SK-N-SH (cell line): ENCODE measurements at regions not wholly inside any gene's neighbourhood (a gene's known extent, or its start where the extent isn't known, plus 50 kb on each side); places are given as distances from the start of the nearest gene placed in this dataset.

ENCODE experiments used
- CTCF ChIA-PET: fragments of 300-600, 350-600 bp; formaldehyde crosslinking; extraction: SDS; loops from one replicate; lab custom pipeline; 2021; lab: Yijun Ruan, JAX
- POLR2A ChIA-PET: fragments of 350-600 bp; sonication (Branson Sonifier 250); formaldehyde crosslinking; extraction: SDS; loops from one replicate; lab custom pipeline; 2020; ENCODE audit warnings: antibody characterized with exemption, inconsistent platforms; lab: Yijun Ruan, JAX
- DNase-seq: peaks from one replicate; pipeline ENCODE4 v3.0.0; 2012
- H2AFZ ChIP-seq: fragments of 200-600 bp; sonication (generic); 2 replicates; pipeline ENCODE4 v1.8.1; 2016; ENCODE audit warnings: antibody characterized with exemption, mild to moderate bottlenecking, low read depth
- H3F3A ChIP-seq: fragments of 200-600 bp; sonication (generic); replicated peaks from 2 replicates; pipeline ENCODE3; 2016; ENCODE audit warnings: antibody characterized with exemption, mild to moderate bottlenecking; ENCODE audit not compliant: insufficient read depth
- H3K27ac ChIP-seq, 2 experiments: fragments of 200-500 bp in 1 of 2; fragments of 200-600 bp in 1 of 2; sonication (Bioruptor generic) in 1 of 2; sonication (generic), shearing (Covaris generic) in 1 of 2; 2 replicates each; pipeline versions ENCODE4 v1.5.1 to v1.6.1; 2014 to 2016; ENCODE audit warnings: low read depth in 2 of 2, inconsistent platforms in 1 of 2, low read length in 1 of 2, mild to moderate bottlenecking in 1 of 2, mixed read lengths in 1 of 2
- H3K27me3 ChIP-seq: fragments of 200-600 bp; sonication (generic), shearing (Covaris generic); 2 replicates; pipeline ENCODE4 v1.6.1; 2016; ENCODE audit warnings: mixed run types; ENCODE audit not compliant: insufficient read depth
- H3K36me3 ChIP-seq, 2 experiments: fragments of 200-500 bp in 1 of 2; fragments of 200-600 bp in 1 of 2; sonication (Bioruptor generic) in 1 of 2; sonication (generic) in 1 of 2; replicated peaks in 1 of 2; 2 replicates each; pipeline versions ENCODE3 to v1.5.1; 2014 to 2016; ENCODE audit warnings: low read length in 1 of 2, mild to moderate bottlenecking in 1 of 2; ENCODE audit not compliant: insufficient read depth in 2 of 2, control insufficient read depth in 1 of 2
- H3K4me1 ChIP-seq, 2 experiments: fragments of 200-500 bp in 1 of 2; fragments of 200-600 bp in 1 of 2; sonication (Bioruptor generic) in 1 of 2; sonication (generic), shearing (Covaris generic) in 1 of 2; 2 replicates each; pipeline versions ENCODE4 v1.5.1 to v1.6.1; 2014 to 2016; ENCODE audit warnings: low read depth in 1 of 2, low read length in 1 of 2, mixed run types in 1 of 2; ENCODE audit not compliant: insufficient read depth in 2 of 2, control insufficient read depth in 1 of 2
- H3K4me2 ChIP-seq: fragments of 200-600 bp; sonication (generic), shearing (Covaris generic); 2 replicates; pipeline ENCODE4 v1.6.1; 2017; ENCODE audit warnings: mixed run types
- H3K4me3 ChIP-seq, 2 experiments: fragments of 200-500 bp in 1 of 2; fragments of 200-600 bp in 1 of 2; sonication (Bioruptor generic) in 1 of 2; sonication (generic), shearing (Covaris generic) in 1 of 2; 2 replicates each; pipeline versions ENCODE4 v1.5.1 to v1.8.1; 2014 to 2016; ENCODE audit warnings: low read depth in 2 of 2, inconsistent platforms in 1 of 2, low read length in 1 of 2, mild to moderate bottlenecking in 1 of 2, mixed read lengths in 1 of 2, moderate library complexity in 1 of 2
- H3K79me2 ChIP-seq: fragments of 200-600 bp; sonication (generic); 2 replicates; pipeline ENCODE4 v1.8.1; 2017; ENCODE audit warnings: mild to moderate bottlenecking; ENCODE audit not compliant: insufficient read depth
- H3K9ac ChIP-seq: fragments of 200-600 bp; sonication (generic); 2 replicates; pipeline ENCODE4 v1.6.1; 2017; ENCODE audit warnings: mixed run types
- H3K9me2 ChIP-seq: fragments of 200-600 bp; sonication (generic); 2 replicates; pipeline ENCODE4 v1.6.1; 2017; ENCODE audit warnings: mixed run types
- H3K9me3 ChIP-seq: fragments of 200-600 bp; sonication (generic); 2 replicates; pipeline ENCODE4 v1.6.1; 2017; ENCODE audit warnings: mixed run types, mild to moderate bottlenecking, moderate library complexity
- H4K20me1 ChIP-seq: fragments of 200-600 bp; sonication (generic); 2 replicates; pipeline ENCODE4 v1.6.1; 2017; ENCODE audit warnings: mild to moderate bottlenecking, mixed run types; ENCODE audit not compliant: insufficient read depth
- CTCF ChIP-seq: fragments of 200-600 bp; sonication (generic); IDR thresholded peaks from 2 replicates; pipeline ENCODE4 v1.6.1; 2017; ENCODE audit warnings: antibody characterized with exemption, mild to moderate bottlenecking, moderate library complexity
- FOXJ3 ChIP-seq: sonication (generic); formaldehyde crosslinking; IDR thresholded peaks from 2 replicates; pipeline ENCODE4 v1.5.1; 2020; ENCODE audit warnings: mild to moderate bottlenecking, missing genetic modification reagents
- FOXM1 ChIP-seq: IDR thresholded peaks from 2 replicates; pipeline ENCODE4 v1.4.0; 2012; ENCODE audit warnings: low read depth, mild to moderate bottlenecking
- GABPA ChIP-seq: IDR thresholded peaks from 2 replicates; pipeline ENCODE4 v1.4.0; 2012; ENCODE audit warnings: low read depth, mild to moderate bottlenecking
- GATA2 ChIP-seq: sonication (generic); formaldehyde crosslinking; IDR thresholded peaks from 2 replicates; pipeline ENCODE4 v1.5.0; 2020; ENCODE audit warnings: mild to moderate bottlenecking, missing genetic modification reagents
- JUND ChIP-seq: IDR thresholded peaks from 2 replicates; pipeline ENCODE4 v1.4.0; 2012
- MEF2A ChIP-seq: IDR thresholded peaks from 2 replicates; pipeline ENCODE4 v1.4.0; 2012; ENCODE audit warnings: low read depth, borderline replicate concordance
- NFIC ChIP-seq: IDR thresholded peaks from 2 replicates; pipeline ENCODE4 v1.4.0; 2012; ENCODE audit warnings: borderline replicate concordance
- NRF1 ChIP-seq: IDR thresholded peaks from 2 replicates; pipeline ENCODE4 v1.6.1; 2012; ENCODE audit warnings: low read depth, mild to moderate bottlenecking, low read length
- POLR2AphosphoS5 ChIP-seq: IDR thresholded peaks from 2 replicates; pipeline ENCODE4 v1.6.1; 2012; ENCODE audit warnings: low read depth, low read length
- RCOR1 ChIP-seq: fragments of 150-350 bp; IDR thresholded peaks from 2 replicates; pipeline ENCODE4 v1.6.1; 2017; ENCODE audit warnings: antibody characterized with exemption, low read length
- RXRA ChIP-seq: IDR thresholded peaks from 2 replicates; pipeline ENCODE4 v1.4.0; 2012; ENCODE audit warnings: low read depth, mild to moderate bottlenecking, borderline replicate concordance
- SIN3A ChIP-seq: IDR thresholded peaks from 2 replicates; pipeline ENCODE4 v1.6.1; 2012; ENCODE audit warnings: low read depth, mild to moderate bottlenecking, low read length, moderate library complexity, borderline replicate concordance
- SMC3 ChIP-seq: IDR thresholded peaks from 2 replicates; pipeline ENCODE4 v1.6.1; 2012; ENCODE audit warnings: low read depth, low read length, improper control_type of control experiment
- TCF12 ChIP-seq: IDR thresholded peaks from 2 replicates; pipeline ENCODE4 v1.4.0; 2012
- ZBTB33 ChIP-seq: IDR thresholded peaks from 2 replicates; pipeline ENCODE4 v1.4.0; 2012; ENCODE audit warnings: low read depth, borderline replicate concordance
- WGBS: methylation state at CpG from one replicate; pipeline ENCODE4 v1.1.6; 2017; ENCODE audit warnings: low lambda C conversion rate; 5-methylcytosine and 5-hydroxymethylcytosine counted together
- TF ChIP-seq, protein P1 (sequence below): IDR thresholded peaks from 2 replicates; pipeline ENCODE4; 2012
- TF ChIP-seq, protein P2 (sequence below): IDR thresholded peaks from 2 replicates; pipeline ENCODE4 v1.4.0; 2012; ENCODE audit warnings: low read depth, borderline replicate concordance

- no peaks in the 10 kb centered on the region for H3K79me2 ChIP-seq
- no peaks in the 10 kb centered on the region for H3K9me3 ChIP-seq
- no peak overlapping the region for H3K9ac ChIP-seq
- TF ChIP-seq, protein P1, sequence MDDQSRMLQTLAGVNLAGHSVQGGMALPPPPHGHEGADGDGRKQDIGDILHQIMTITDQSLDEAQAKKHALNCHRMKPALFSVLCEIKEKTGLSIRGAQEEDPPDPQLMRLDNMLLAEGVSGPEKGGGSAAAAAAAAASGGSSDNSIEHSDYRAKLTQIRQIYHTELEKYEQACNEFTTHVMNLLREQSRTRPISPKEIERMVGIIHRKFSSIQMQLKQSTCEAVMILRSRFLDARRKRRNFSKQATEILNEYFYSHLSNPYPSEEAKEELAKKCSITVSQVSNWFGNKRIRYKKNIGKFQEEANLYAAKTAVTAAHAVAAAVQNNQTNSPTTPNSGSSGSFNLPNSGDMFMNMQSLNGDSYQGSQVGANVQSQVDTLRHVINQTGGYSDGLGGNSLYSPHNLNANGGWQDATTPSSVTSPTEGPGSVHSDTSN = peak; percentile 13; the same call in 1 of the 2 replicates
- no peak for TF ChIP-seq JUND
- 0 out of 2 replicates have a peak, but pooled peaks have one; percentile 34 for TF ChIP-seq TCF12
- no peaks in the 10 kb centered on the region for H3K27me3 ChIP-seq
- no peak overlapping the region for H3K4me3 ChIP-seq
- no peaks in the 10 kb centered on the region for H3K4me1 ChIP-seq
- H3F3A ChIP-seq = no peaks in the 10 kb centered on the region
- H3K36me3 ChIP-seq = no peaks in the 10 kb centered on the region
- no peaks in the 10 kb centered on the region for H4K20me1 ChIP-seq
- WGBS = 27% methylated on average over 2 of the region's 2 CpGs
- no peak overlapping the region for H3K27ac ChIP-seq
- POLR2A ChIA-PET = no interaction called here
- no peak for DNase-seq
- H2AFZ ChIP-seq = no peak overlapping the region
- no peak overlapping the region for H3K4me2 ChIP-seq
- CTCF ChIA-PET = no interaction called here
- no peaks in the 10 kb centered on the region for H3K9me2 ChIP-seq
Observed at GRCh38 chr5:159650803-159651202, 265.5 kb upstream of the ADRA1B start.

- ChIA-PET POLR2A (no interaction called here), CTCF (no interaction called here)
Observed at GRCh38 chr5:159655757-159656409, 260.4 kb upstream of the ADRA1B start.

DNA sequence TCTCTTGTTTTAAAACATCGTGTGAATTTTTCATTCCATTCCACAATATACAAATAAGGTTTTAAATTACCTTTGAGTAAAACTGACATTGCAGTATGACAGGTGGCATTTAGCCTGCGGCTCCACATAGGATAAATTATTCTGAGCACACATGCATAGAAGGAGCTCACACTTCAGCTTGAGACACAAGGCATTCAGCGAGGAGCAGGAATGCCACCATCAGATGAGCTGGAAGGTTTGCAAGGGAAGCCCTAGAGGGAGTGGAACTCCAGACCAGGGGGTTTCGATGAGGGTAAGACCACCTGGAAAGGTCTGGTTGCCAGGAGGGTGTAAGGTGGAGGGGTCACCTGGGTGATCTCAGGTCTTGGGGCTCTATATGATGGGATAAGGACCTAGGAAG, 259.0 kb upstream of the ADRA1B start:
- no peaks in the 10 kb centered on the region for H3K4me1 ChIP-seq
- CTCF ChIA-PET = no interaction called here
- H3K4me2 ChIP-seq = no peak overlapping the region
- no peak overlapping the region for H3K27ac ChIP-seq
- no peaks in the 10 kb centered on the region for H3K79me2 ChIP-seq
- H4K20me1 ChIP-seq = no peaks in the 10 kb centered on the region
- DNase-seq = no peak
- POLR2A ChIA-PET = no interaction called here
- H3K9me3 ChIP-seq = no peaks in the 10 kb centered on the region
- H3K9ac ChIP-seq = no peak overlapping the region
- H3K9me2 ChIP-seq = no peaks in the 10 kb centered on the region
- H3F3A ChIP-seq = no peaks in the 10 kb centered on the region
- no peaks in the 10 kb centered on the region for H3K36me3 ChIP-seq
- H3K4me3 ChIP-seq = no peak overlapping the region
- H2AFZ ChIP-seq = no peak overlapping the region
- 39% methylated on average over 4 of the region's 4 CpGs for WGBS
- no peaks in the 10 kb centered on the region for H3K27me3 ChIP-seq
- TF ChIP-seq NFIC (no peak), GATA2 (CRISPR knock-in tag) (no peak), ZBTB33 (no peak), GABPA (no peak), TCF12 (no peak), NRF1 (no peak), FOXJ3 (no peak), CTCF (no peak), SIN3A (no peak)

More at GRCh38 chr5:159655757-159656409, 260.4 kb upstream of the ADRA1B start:
- WGBS = 35% methylated on average over 3 of the region's 3 CpGs
- H3K4me3 ChIP-seq = no peak overlapping the region
- no peaks in the 10 kb centered on the region for H3K27me3 ChIP-seq
- no peaks in the 10 kb centered on the region for H3K9me2 ChIP-seq
- H3K4me2 ChIP-seq = no peak overlapping the region
- no peaks in the 10 kb centered on the region for H4K20me1 ChIP-seq
- H3K9ac ChIP-seq = no peak overlapping the region
- no peaks in the 10 kb centered on the region for H3K79me2 ChIP-seq
- TF ChIP-seq RXRA (no peak), FOXJ3 (no peak), GATA2 (CRISPR knock-in tag) (no peak), MEF2A (no peak), NFIC (no peak), FOXM1 (no peak), POLR2AphosphoS5 (no peak), JUND (no peak), SMC3 (no peak), RCOR1 (no peak)
- TF ChIP-seq, protein P2, sequence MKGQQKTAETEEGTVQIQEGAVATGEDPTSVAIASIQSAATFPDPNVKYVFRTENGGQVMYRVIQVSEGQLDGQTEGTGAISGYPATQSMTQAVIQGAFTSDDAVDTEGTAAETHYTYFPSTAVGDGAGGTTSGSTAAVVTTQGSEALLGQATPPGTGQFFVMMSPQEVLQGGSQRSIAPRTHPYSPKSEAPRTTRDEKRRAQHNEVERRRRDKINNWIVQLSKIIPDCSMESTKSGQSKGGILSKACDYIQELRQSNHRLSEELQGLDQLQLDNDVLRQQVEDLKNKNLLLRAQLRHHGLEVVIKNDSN = no peak
- no peaks in the 10 kb centered on the region for H3F3A ChIP-seq
- no peak overlapping the region for H2AFZ ChIP-seq
- no peaks in the 10 kb centered on the region for H3K4me1 ChIP-seq
- DNase-seq = no peak
- no peaks in the 10 kb centered on the region for H3K9me3 ChIP-seq
- no peaks in the 10 kb centered on the region for H3K36me3 ChIP-seq
- H3K27ac ChIP-seq = no peak overlapping the region
